ENCODE measurements at regions not wholly inside any gene's neighbourhood (a gene's known extent, or its start where the extent isn't known, plus 50 kb on each side); places are given as distances from the start of the nearest gene placed in this dataset.

DNA sequence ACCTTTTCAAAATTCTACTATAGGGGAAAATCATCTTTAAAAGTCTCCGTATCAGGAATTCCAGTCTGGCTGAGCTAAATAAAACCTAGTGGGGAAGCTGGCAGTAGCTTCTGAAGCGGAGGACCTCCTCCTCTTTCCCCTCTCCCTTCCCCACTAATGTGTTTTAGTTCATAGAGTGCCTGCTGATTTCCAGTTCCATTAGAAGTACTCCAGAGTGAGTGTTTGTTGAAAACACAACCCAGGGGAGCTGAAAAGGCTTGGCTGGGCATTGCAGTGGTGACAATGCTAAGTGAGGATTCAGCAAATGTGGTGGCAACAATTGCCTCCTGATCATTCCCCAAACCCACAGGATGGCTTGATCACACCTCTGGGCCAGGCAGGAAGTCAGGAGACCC lies 144.2 kb upstream of the FRMD6 start:
- ATAC-seq (ENCODE audit: low FRiP score) = no peak
- DNase-seq (ENCODE audit: low spot score) = no peak

DNA sequence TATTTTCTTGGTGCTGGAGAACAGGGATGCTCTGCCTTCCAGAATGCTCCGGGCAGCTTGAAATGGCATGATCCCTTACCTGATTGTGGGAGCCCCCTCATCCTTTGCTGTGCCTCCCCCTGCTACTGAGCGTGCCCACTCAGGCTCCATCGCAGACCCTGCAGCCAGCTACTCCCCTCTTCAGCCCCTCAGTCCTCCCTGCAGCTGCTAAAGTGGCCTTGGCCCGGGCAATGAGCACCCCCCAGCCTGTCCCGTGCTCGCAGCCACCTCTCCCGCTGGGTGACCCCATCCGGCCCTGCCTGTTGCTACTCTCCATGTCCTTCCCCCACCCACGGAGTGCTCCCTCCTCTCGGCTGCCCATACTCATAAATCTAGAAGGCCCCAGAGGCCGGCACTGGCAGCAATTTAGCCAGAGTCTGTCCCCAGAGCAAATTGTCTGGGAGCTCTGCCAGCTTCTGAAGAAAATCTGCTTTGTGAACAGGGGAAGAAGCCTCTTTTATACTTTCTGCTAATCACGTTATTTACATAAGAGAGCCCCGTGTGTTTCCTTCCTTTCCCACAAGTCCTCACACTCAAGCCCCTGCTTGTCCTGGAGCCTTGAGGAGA lies 143.7 kb upstream of the FRMD6 start:
- ATAC-seq (ENCODE audit: low FRiP score) (no peak), DNase-seq (ENCODE audit: low spot score) (no peak)
- TF ChIP-seq, protein P1, sequence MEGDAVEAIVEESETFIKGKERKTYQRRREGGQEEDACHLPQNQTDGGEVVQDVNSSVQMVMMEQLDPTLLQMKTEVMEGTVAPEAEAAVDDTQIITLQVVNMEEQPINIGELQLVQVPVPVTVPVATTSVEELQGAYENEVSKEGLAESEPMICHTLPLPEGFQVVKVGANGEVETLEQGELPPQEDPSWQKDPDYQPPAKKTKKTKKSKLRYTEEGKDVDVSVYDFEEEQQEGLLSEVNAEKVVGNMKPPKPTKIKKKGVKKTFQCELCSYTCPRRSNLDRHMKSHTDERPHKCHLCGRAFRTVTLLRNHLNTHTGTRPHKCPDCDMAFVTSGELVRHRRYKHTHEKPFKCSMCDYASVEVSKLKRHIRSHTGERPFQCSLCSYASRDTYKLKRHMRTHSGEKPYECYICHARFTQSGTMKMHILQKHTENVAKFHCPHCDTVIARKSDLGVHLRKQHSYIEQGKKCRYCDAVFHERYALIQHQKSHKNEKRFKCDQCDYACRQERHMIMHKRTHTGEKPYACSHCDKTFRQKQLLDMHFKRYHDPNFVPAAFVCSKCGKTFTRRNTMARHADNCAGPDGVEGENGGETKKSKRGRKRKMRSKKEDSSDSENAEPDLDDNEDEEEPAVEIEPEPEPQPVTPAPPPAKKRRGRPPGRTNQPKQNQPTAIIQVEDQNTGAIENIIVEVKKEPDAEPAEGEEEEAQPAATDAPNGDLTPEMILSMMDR (IDR thresholded peaks at IDR 0.05) = no peak

More for the DNA sequence above, 144.2 kb upstream of the FRMD6 start:
- TF ChIP-seq, protein P1 (IDR thresholded peaks at IDR 0.05) = no peak

DNA sequence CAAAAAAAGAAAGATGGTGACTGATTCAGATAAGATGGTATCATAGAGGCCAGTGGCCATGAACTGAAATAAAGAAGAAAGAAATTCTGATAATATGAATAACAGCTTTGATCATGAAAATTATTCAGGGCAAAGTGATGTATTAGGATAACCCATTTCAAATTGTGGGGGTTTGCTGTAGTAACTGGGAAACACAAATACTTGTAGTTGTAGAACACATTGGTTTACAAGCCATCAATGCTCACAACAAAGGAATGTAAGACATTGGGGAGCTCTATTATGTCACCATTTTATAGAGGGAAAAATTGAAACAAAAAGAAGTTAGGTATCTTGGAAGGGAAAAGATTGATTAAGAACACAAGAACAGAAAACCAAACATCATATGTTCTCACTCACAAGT lies 140.4 kb upstream of the FRMD6 start:
- ATAC-seq (ENCODE audit: low FRiP score) = no peak
- TF ChIP-seq, protein P1 (IDR thresholded peaks at IDR 0.05) = no peak
- no peak for DNase-seq (ENCODE audit: low spot score)

DNA sequence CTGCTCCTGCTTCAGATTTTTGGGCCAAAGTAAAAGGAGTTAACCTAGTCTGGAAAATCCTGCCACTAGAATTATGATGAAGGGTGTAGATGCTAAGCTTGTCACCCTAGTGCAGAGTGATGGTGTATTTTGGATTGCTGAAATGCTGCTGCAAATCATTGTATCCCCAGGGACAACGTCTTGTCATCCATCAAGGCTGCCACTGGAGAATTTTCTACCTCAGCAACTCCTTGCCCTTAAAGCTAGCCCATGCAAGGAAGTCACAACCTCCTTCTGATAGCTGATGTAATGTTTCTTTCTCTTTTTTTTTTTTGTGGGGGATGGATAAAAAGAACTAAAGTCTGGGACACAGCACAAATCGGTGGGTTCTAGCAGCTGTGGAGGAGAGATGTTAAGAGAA lies 139.4 kb upstream of the FRMD6 start:
- DNase-seq (ENCODE audit: low spot score) (no peak), ATAC-seq (ENCODE audit: low FRiP score) (no peak)
- TF ChIP-seq, protein P1 (IDR thresholded peaks at IDR 0.05) = no peak

DNA sequence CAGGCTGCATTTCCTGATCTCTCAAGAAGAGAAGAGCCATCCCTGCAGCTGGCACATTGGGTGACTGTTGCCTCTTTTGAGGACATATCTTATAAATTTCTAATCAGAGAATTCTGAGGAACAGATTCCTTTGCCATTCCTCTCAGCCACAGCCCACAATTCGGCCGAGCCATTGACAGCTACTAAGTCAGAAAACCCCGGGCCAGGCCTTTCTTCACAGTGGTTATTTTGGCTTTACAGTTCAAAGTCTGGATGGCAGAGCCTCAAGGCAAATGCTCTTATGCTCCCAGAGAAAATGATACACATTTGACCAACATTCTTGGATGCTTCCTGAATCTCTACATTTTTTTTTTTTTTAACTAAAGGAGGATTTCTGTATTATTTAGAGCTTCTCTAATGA lies 138.4 kb upstream of the FRMD6 start:
- DNase-seq (ENCODE audit: low spot score) = no peak
- no peak for ATAC-seq (ENCODE audit: low FRiP score)
- TF ChIP-seq, protein P1 (IDR thresholded peaks at IDR 0.05) = no peak

DNA sequence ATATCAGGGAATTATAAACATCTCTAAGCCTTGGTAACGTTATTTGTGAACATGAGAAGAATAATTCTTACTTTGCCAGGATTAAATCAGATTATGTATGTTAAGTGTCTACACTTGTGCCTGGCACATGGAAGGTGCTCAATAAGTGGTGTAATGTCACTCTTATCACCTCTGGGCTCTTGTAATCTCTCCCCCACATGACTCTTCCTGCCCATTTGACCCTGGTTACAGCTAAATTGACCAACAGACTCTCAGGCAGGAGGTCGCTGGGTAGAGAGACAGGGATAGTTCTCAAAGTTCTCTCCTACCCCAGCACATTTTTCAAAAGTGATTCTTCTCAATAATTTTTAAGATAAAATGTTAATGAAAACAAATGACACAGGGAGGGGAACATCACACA lies 137.8 kb upstream of the FRMD6 start:
- ATAC-seq (ENCODE audit: low FRiP score) (no peak), DNase-seq (ENCODE audit: low spot score) (no peak)
- TF ChIP-seq, protein P1 (IDR thresholded peaks at IDR 0.05) = no peak

DNA sequence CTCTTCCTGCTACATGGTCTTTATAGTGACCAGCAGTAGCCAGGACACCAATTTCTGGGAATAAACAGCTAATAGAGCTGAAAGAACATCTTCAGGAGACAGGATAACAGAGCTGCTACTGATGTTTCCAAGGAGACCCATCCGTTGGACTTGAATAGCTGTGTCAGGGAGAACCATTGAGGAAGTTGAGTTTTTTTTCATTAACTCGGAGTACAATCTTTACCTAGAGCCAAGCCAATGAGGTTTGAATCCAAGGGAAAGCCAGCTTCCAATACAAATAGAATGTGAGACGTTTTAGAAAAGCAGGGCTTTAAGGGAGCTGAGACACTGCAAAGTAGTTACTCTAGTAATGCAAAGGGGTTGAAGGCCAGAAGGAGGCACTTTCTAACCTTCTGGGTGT lies 136.1 kb upstream of the FRMD6 start:
- TF ChIP-seq, protein P1 (IDR thresholded peaks at IDR 0.05) = no peak
- no peak for ATAC-seq (ENCODE audit: low FRiP score)
- DNase-seq (ENCODE audit: low spot score) = no peak

All from omental fat pad (tissue), 3 donors.